ENCODE measurements at regions not wholly inside any gene's neighbourhood (a gene's known extent, or its start where the extent isn't known, plus 50 kb on each side); places are given as distances from the start of the nearest gene placed in this dataset.

DNA sequence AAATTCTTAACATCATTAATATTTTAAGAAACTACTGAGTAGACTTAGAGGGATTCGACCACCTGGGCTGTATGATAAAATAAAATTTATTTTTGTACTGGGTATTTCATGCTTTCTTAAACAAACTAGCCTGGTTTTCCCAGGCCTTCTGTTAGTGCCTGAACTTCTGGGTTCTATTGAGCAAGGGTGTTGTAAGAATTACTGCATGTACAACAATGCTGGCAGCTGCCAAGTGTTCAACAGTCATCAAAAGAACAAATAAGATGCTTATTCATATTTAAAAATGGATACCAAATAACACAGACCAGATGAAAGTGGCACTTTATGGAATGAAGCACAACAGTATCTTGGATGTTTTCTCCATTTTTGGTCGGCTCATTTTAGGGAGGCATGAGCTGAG lies 123.2 kb upstream of the FBXL7 start:
- TF ChIP-seq, protein P1, sequence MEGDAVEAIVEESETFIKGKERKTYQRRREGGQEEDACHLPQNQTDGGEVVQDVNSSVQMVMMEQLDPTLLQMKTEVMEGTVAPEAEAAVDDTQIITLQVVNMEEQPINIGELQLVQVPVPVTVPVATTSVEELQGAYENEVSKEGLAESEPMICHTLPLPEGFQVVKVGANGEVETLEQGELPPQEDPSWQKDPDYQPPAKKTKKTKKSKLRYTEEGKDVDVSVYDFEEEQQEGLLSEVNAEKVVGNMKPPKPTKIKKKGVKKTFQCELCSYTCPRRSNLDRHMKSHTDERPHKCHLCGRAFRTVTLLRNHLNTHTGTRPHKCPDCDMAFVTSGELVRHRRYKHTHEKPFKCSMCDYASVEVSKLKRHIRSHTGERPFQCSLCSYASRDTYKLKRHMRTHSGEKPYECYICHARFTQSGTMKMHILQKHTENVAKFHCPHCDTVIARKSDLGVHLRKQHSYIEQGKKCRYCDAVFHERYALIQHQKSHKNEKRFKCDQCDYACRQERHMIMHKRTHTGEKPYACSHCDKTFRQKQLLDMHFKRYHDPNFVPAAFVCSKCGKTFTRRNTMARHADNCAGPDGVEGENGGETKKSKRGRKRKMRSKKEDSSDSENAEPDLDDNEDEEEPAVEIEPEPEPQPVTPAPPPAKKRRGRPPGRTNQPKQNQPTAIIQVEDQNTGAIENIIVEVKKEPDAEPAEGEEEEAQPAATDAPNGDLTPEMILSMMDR (conservative IDR thresholded peaks at IDR 0.05; ENCODE audit: low read depth, low read length), result no peak
- TF ChIP-seq POLR2A (IDR thresholded peaks at IDR 0.05; ENCODE audit: low read depth, low read length) (no peak), BHLHE40 (IDR thresholded peaks at IDR 0.05; ENCODE audit: low read depth, low read length) (no peak)
- TF ChIP-seq, protein P2, sequence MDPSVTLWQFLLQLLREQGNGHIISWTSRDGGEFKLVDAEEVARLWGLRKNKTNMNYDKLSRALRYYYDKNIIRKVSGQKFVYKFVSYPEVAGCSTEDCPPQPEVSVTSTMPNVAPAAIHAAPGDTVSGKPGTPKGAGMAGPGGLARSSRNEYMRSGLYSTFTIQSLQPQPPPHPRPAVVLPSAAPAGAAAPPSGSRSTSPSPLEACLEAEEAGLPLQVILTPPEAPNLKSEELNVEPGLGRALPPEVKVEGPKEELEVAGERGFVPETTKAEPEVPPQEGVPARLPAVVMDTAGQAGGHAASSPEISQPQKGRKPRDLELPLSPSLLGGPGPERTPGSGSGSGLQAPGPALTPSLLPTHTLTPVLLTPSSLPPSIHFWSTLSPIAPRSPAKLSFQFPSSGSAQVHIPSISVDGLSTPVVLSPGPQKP (IDR thresholded peaks at IDR 0.05; ENCODE audit: borderline replicate concordance, low read depth, low read length), result no peak

Measured in IMR-90 (cell line).